NCI-H2196 (cell line): ENCODE measurements at regions not wholly inside any gene's neighbourhood (a gene's known extent, or its start where the extent isn't known, plus 50 kb on each side); places are given as distances from the start of the nearest gene placed in this dataset.

Experiments
- DNase-seq: peaks from one replicate; lab custom pipeline; 2025; ENCODE audit not compliant: unreplicated experiment; lab: John Stamatoyannopoulos, UW

DNA sequence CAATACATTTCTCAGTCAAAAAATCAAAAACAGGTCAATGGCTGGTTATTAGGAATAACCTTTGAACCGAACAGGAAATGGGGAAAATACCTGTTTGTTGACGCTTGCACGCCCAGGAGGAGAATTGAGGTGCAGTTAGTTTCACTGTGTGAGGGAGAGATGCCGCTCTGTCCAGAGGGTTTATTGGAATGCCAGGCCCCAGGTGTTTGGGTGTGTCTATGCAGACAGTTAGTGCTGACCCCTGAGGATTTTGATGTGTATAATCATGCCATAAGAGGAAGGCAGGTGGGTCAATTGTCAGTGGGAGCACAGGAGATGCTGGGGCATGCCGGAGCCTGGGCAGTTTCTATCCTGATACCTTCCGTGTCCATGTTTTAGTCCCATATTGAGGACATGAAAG, 100.8 kb upstream of the DIO3 start:
- DNase-seq, result no peak

DNA sequence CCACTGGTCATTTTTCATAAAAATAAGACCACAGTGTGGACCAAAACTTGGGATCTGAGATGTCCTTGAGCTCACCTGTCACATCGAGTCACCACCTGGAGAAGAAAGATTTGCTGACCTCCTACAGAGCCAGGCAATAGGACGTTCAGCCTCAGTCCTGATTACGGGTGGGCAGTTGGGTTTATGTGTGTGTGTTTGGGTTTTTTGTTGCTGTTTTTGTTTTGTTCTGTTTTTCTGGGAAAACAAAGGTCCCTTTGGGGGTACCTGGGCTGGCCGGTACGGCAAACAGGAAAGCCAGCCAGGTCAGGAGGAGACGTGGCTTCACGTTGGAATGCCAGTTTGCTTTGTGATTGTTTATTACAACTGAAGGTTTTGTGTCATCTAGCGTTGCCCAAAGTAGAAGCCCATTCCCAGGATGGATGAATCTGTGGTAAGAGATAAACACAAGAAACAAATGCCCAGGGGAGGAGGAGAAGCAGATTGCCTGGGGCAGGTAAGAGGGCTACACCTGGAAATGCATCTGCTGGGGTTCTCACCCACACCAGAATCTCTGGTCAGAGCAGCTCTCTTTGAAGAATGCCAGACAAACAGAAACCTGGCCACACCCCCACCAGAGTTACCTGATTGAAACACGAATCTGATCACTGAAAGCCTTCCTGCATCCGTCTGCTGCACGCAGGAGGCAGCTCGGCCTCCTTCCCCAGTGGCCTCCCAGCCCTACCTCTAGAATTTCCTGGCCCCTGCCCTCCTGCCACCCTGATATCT, 100.1 kb upstream of the DIO3 start:
- no peak for DNase-seq

DNA sequence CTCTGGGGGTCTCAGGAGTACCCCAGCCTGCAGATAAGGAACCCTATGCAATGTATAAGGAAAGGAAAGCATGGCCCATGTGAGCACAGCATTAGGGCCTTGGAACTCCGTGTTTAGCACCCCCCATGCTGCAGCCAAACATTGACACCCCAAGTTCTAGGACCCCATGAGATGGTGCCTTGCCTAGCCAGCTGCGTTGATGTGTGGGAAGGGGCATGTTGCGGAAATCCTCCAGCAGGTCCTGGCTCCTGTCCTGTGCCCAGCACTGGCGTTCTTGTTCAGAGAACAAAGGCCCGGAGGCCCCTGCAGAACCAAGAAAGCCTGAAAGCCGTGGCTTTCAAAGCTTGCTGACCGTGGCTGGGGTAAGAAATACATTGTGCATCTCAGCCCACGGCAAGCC, 99.4 kb upstream of the DIO3 start:
- DNase-seq, result no peak

DNA sequence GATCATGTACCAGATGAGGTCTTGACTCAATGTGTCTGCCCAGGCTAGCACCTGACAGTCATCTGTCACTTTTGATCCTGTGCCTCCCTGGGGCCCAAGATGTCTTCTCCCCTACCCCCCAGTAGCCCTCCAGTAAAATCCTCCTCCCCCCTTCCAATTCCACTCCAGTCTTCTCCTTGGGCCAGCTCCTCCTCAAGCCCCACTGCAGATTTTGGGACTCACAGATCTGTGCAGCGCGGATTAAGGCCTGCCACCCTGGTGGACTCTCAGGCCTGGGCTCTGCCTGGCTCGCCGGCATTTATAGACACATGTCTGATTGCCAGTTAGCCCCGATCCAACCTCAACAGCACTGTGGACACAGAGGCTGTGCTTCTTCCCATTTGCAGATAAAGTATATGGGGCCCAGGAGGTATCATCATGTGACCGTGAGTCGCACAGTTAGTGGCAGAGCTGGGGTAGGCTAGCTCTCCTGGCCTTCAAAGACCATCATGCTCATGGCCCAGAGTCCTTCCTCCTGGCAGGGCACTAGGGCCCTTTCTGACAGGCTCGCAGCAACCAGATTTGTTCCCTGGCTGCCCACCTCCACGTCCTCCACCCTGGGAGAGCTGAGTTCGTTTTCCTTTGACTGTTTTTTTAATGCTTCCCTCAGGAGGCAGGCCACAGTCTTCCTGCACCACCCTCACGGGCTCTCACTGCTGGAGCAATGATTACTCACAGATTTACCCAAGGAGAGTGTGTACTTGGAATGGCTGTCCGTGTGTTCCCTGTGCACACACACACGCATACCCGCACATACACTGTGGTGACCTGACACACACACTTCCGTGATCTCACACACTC, 98.3 kb upstream of the DIO3 start:
- DNase-seq, result no peak

DNA sequence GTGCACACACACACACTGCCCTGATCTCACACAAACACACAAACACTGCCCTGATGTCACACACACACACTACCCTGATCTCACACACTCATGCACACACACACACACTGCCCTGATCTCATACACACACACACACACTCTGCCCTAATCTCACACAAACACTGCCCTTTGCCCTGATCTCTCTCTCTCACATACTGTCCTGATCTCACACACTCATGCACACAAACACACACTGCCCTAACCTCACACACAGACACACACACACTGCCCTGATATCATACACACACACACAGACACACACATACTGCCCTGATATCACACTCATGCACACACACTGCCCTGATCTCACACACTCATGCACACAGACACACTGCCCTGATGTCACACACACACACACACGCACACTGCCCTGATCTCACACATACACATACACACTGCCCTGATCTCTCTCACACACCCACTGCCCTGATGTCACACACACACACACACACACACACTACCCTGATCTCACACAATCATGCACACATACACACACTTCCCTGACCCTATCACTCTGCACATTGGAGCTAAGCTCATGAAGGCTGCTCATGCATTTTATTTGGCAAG, 97.6 kb upstream of the DIO3 start:
- no peak for DNase-seq

DNA sequence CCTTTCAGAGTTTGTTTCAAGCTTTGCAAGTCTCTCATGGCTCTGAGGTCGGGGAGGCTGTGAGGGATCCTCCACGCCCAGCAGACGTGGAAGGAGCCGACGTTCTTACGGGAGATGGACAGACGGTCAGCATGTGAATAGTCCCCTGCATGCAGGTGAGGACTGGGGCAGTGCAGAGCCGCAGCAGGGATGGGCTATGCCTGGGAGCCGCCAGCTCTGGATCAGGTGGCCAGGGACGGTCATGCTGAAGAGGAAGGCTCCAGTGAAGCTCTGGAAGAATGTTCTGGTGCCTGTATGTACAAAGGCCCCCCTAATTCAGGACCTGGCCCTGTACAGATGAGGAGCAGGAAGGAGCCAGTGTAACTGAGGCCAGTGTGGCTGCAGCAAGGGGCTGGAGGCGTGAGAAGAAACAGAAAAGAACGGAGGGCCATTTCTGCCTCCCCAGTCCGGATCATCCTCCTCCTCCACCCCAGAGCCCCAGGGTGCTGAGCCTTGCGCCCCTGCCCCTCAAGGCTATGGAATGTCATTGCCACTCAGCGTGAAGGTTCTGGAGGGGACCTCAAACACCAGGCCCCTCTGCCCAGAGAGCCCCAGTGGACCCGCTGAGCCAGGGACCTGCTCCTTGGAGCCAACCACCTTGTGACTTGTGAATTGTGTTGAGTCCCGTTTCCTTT, 96.8 kb upstream of the DIO3 start:
- no peak for DNase-seq

DNA sequence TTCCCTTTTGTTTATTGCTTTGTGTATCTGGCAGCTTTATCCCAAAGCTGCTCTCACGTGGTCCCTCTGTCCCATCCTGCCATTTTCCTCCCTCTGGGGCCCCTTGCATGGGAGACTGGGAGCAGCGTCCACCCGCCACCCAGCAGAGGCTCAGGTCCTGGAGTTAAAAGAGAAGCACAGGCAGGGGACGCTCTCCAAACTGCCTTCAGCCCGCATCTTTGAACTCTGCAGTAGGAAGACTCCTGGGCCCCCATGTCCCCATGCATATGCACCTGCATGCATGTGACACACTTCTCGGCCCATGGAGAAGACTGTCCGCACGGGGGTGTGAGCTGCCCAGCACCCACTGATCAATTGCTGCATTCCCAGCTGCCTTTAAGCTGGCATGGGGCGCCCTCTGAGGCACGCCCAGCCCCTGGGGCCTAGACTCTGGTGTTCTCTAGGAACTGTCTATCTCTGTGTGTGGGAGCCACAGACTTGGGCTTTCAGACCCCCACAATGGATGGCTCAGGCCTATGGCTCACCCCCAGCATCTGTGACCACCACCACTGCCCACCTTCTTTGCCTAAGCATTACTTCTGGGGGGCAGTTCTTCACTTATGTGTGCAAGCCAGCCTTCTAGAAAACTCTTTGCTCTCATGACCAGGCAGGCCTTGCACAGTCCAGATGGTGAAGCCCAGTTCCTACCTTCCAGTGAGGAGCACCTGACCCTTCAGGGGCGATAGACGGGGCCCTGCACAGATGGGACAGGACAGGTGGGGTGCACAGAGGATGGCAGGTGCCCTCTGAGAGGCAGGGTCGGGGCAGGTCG, 96.1 kb upstream of the DIO3 start:
- no peak for DNase-seq

DNA sequence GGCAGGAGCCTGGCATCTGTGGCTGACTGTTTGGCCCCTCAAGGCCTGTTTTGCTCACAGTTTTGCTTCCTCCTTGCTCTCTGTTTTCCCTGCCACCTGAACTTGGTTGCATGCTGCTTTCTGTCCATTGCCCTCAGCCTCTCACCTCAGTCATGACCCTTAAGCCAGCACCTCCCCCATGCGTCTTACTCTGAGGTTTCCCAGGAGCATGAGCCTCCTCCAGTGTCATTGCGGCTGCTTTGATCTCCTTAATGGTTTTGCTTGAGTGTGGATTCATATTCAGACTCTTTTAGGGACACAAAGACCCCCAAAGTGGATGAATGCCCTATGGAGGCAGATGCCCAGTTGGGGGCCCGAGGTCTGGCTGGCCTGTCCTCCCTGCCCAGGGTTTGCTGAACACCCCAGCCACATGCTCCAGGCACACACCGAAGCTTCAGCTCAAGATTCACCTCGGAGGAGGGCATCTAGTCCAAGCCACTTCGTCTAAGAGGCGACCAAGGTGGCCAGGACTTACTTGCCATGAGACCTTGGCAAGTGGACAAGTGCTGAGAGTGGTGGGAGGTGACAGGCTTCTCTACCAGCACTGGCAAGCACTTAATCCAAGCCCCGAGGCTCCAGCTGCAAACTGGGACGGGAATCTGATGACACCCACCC, 95.4 kb upstream of the DIO3 start:
- no peak for DNase-seq

- DNase-seq, result no peak
Observed at GRCh38 chr14:101466456-101467180, 94.7 kb upstream of the DIO3 start.

DNA sequence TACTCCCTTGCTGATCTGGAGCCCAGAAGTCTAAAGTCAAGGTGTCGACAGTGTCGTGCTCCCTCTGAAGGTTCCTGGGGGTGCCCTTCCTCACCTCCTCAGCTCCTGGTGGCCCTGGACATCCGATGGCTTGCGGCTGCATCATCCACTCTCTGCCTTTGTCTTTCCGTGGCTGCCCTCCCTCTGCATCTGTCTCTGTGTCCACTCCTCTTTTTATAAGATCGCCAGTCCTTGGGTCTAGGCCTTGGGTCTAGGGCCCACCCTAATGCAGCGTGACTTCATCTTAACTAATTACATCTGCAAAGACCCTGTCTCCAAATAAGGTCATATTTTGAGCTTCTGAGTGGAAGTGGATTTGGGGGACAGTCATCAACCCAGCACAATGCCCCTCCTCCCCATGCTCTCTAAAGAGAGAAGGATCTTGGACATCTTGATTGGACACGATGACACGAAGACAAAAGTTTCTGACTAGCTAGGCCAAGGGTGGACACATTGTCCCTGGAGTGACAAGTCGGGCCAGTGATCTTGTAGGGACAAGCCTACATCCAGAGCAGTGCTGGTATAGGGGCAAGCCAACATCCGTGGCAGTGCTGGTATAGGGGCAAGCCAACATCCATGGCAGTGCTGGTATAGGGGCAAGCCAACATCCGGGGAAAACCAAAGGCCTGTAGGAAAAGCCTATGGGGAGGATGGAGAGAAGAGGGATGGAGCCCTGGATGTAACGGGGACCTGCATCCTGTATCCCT, 93.9 kb upstream of the DIO3 start:
- no peak for DNase-seq

GRCh38 chr14:101469382-101470247, 91.7 kb upstream of the DIO3 start:
- no peak for DNase-seq

- DNase-seq, result no peak
Observed at GRCh38 chr14:101470266-101470665, 91.0 kb upstream of the DIO3 start.

- no peak for DNase-seq
Observed at GRCh38 chr14:101471723-101472517, 89.4 kb upstream of the DIO3 start.

DNA sequence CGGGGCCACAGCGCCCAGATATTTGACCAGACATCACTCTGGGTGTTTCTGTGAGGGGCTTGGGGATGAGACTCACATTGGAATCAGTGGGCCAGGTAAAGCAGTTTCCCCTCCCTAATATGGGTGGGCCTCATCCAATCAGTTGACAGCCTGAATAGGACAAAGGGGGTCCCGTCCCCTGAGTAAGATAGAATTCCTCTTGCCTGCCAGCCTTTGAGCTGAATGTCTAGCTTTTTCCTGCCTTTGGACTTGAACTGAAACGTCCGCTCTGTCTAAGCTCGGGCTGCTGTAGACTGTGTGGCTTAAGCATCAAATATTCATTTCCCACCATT, 88.8 kb upstream of the DIO3 start:
- DNase-seq, result no peak

GRCh38 chr14:101473045-101473729, 88.1 kb upstream of the DIO3 start:
- no peak for DNase-seq

- no peak for DNase-seq
Observed at GRCh38 chr14:101473795-101474562, 87.3 kb upstream of the DIO3 start.
